ENCODE measurements at regions not wholly inside any gene's neighbourhood (a gene's known extent, or its start where the extent isn't known, plus 50 kb on each side); places are given as distances from the start of the nearest gene placed in this dataset.

GRCh38 chr21:20662514-20662913 is 335.7 kb upstream of the NCAM2 start:
- TF ChIP-seq, protein P1, sequence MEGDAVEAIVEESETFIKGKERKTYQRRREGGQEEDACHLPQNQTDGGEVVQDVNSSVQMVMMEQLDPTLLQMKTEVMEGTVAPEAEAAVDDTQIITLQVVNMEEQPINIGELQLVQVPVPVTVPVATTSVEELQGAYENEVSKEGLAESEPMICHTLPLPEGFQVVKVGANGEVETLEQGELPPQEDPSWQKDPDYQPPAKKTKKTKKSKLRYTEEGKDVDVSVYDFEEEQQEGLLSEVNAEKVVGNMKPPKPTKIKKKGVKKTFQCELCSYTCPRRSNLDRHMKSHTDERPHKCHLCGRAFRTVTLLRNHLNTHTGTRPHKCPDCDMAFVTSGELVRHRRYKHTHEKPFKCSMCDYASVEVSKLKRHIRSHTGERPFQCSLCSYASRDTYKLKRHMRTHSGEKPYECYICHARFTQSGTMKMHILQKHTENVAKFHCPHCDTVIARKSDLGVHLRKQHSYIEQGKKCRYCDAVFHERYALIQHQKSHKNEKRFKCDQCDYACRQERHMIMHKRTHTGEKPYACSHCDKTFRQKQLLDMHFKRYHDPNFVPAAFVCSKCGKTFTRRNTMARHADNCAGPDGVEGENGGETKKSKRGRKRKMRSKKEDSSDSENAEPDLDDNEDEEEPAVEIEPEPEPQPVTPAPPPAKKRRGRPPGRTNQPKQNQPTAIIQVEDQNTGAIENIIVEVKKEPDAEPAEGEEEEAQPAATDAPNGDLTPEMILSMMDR (conservative IDR thresholded peaks at IDR 0.05 in 1 of 2, IDR thresholded peaks at IDR 0.05 in 1 of 2; ENCODE audit: extremely low read depth in 1 of 2, insufficient read depth in 1 of 2, low read depth in 1 of 2, low read length in 2 of 2): no peak
- TF ChIP-seq EZH2 (IDR thresholded peaks at IDR 0.05; ENCODE audit: borderline replicate concordance, low read length): no peak

Data from mammary epithelial cell (primary cell).